SK-N-SH treated with all-trans-retinoic acid at 6 μM for 48 hours (cell line): ENCODE measurements at regions not wholly inside any gene's neighbourhood (a gene's known extent, or its start where the extent isn't known, plus 50 kb on each side); places are given as distances from the start of the nearest gene placed in this dataset.

Experiments
- ATAC-seq: fragments of 200-7000 bp; cut with Tn5 transposase; 3 replicates; pipeline ENCODE4 v1.9.1; 2020; ENCODE audit warnings: mild to moderate bottlenecking, moderate library complexity
- BACH2 ChIP-seq: fragments of 250-450 bp; sonication (Bioruptor Pico); IDR thresholded peaks from 2 replicates; pipeline ENCODE4 v1.9.0; 2021; ENCODE audit warnings: mild to moderate bottlenecking, borderline replicate concordance
- CREB5 ChIP-seq: fragments of 250-450 bp; sonication (Bioruptor Pico); IDR thresholded peaks from 2 replicates; pipeline ENCODE4 v1.5.1; 2020; ENCODE audit warnings: low read depth, mild to moderate bottlenecking, moderate library complexity
- CSRNP3 ChIP-seq: fragments of 250-450 bp; sonication (Bioruptor Pico); IDR thresholded peaks from 2 replicates; pipeline ENCODE4 v1.5.1; 2021; ENCODE audit warnings: mild to moderate bottlenecking, moderate library complexity
- GLIS3 ChIP-seq: fragments of 250-450 bp; sonication (Bioruptor Pico); IDR thresholded peaks from 2 replicates; pipeline ENCODE4 v1.5.0; 2020; ENCODE audit warnings: mild to moderate bottlenecking, moderate library complexity
- ISL1 ChIP-seq: fragments of 250-450 bp; sonication (Bioruptor Pico); IDR thresholded peaks from 2 replicates; pipeline ENCODE4 v2.1.2; 2022; ENCODE audit warnings: mild to moderate bottlenecking, moderate library complexity
- OSR1 ChIP-seq: fragments of 250-450 bp; sonication (Bioruptor Pico); IDR thresholded peaks from 2 replicates; pipeline ENCODE4 v1.8.0; 2022; ENCODE audit warnings: moderate library complexity, mild to moderate bottlenecking, inconsistent platforms
- PPARA ChIP-seq: fragments of 250-450 bp; sonication (Bioruptor Pico); IDR thresholded peaks from 2 replicates; pipeline ENCODE4 v1.5.0; 2020; ENCODE audit warnings: mild to moderate bottlenecking, borderline replicate concordance
- SNAI2 ChIP-seq: fragments of 250-450 bp; sonication (Bioruptor Pico); IDR thresholded peaks from 2 replicates; pipeline ENCODE4 v1.5.0; 2020; ENCODE audit warnings: mild to moderate bottlenecking, moderate library complexity
- TCF4 ChIP-seq: fragments of 250-450 bp; sonication (Bioruptor Pico); IDR thresholded peaks from 2 replicates; pipeline ENCODE4 v1.8.0; 2021; ENCODE audit warnings: mild to moderate bottlenecking, moderate library complexity, borderline replicate concordance
- TSHZ2 ChIP-seq: fragments of 250-450 bp; sonication (Bioruptor Pico); IDR thresholded peaks from 2 replicates; pipeline ENCODE4 v1.5.0; 2020; ENCODE audit warnings: mild to moderate bottlenecking, moderate library complexity
- ZFP3 ChIP-seq: fragments of 250-450 bp; sonication (Bioruptor Pico); IDR thresholded peaks from 2 replicates; pipeline ENCODE4 v1.5.0; 2020; ENCODE audit warnings: mild to moderate bottlenecking, moderate library complexity
- ZFP30 ChIP-seq: fragments of 450-650 bp; formaldehyde crosslinking; IDR thresholded peaks from 2 replicates; pipeline ENCODE4 v1.5.0; 2022; ENCODE audit warnings: mild to moderate bottlenecking, moderate library complexity
- ZNF565 ChIP-seq: fragments of 450-650 bp; formaldehyde crosslinking; conservative IDR thresholded peaks from 2 replicates; pipeline ENCODE4 v1.5.0; 2020; ENCODE audit warnings: low read depth, mild to moderate bottlenecking, moderate library complexity
- ZNF70 ChIP-seq: fragments of 450-650 bp; formaldehyde crosslinking; IDR thresholded peaks from 2 replicates; pipeline ENCODE4 v1.5.0; 2020; ENCODE audit warnings: mild to moderate bottlenecking, moderate library complexity
- ZNF8 ChIP-seq: fragments of 450-650 bp; formaldehyde crosslinking; IDR thresholded peaks from 2 replicates; pipeline ENCODE4 v1.5.0; 2020; ENCODE audit warnings: mild to moderate bottlenecking, moderate library complexity

- no peak for ATAC-seq
These were observed 78.4 kb downstream of the IGLL1 start for GRCh38 chr22:23501708-23502107.

GRCh38 chr22:23501261-23501619 is 78.8 kb downstream of the IGLL1 start:
- no peak for TF ChIP-seq ZFP30 (CRISPR knock-in tag)
- TF ChIP-seq ISL1 (CRISPR knock-in tag): no peak
- TF ChIP-seq ZNF8 (CRISPR knock-in tag): no peak
- no peak for TF ChIP-seq TCF4 (CRISPR knock-in tag)
- TF ChIP-seq GLIS3 (CRISPR knock-in tag): no peak
- TF ChIP-seq OSR1 (CRISPR knock-in tag): no peak
- TF ChIP-seq CREB5 (CRISPR knock-in tag): no peak
- TF ChIP-seq SNAI2: no peak
- TF ChIP-seq ZNF70 (CRISPR knock-in tag): no peak
- no peak for TF ChIP-seq ZFP3 (CRISPR knock-in tag)
- ATAC-seq: no peak; the same call in 2 of the 3 replicates

More at GRCh38 chr22:23501708-23502107, 78.4 kb downstream of the IGLL1 start:
- no peak for TF ChIP-seq CREB5 (CRISPR knock-in tag)
- TF ChIP-seq ZFP30 (CRISPR knock-in tag): no peak
- no peak for TF ChIP-seq TCF4 (CRISPR knock-in tag)
- no peak for TF ChIP-seq ZNF8 (CRISPR knock-in tag)
- no peak for TF ChIP-seq ZNF70 (CRISPR knock-in tag)
- no peak for TF ChIP-seq GLIS3 (CRISPR knock-in tag)

- ATAC-seq: peak; percentile 22; the same call in 1 of the 3 replicates
- TF ChIP-seq TSHZ2 (CRISPR knock-in tag): no peak
- TF ChIP-seq BACH2: no peak
- TF ChIP-seq ZNF8 (CRISPR knock-in tag): no peak
- TF ChIP-seq CSRNP3 (CRISPR knock-in tag): no peak
- no peak for TF ChIP-seq ZNF565 (CRISPR knock-in tag)
- no peak for TF ChIP-seq GLIS3 (CRISPR knock-in tag)
- no peak for TF ChIP-seq ZFP30 (CRISPR knock-in tag)
- no peak for TF ChIP-seq ISL1 (CRISPR knock-in tag)
- TF ChIP-seq, all 23 proteins: peak for 0
These were observed 79.4 kb downstream of the IGLL1 start for GRCh38 chr22:23500508-23501260.

GRCh38 chr22:23499845-23500500 is 80.1 kb downstream of the IGLL1 start:
- ATAC-seq: no peak
- TF ChIP-seq ZNF565 (CRISPR knock-in tag) (no peak), BACH2 (no peak), CSRNP3 (CRISPR knock-in tag) (no peak), ZFP3 (CRISPR knock-in tag) (no peak), PPARA (no peak), CREB5 (CRISPR knock-in tag) (no peak)
